HCT116 (cell line): ENCODE measurements at regions not wholly inside any gene's neighbourhood (a gene's known extent, or its start where the extent isn't known, plus 50 kb on each side); places are given as distances from the start of the nearest gene placed in this dataset.

Experiments used
- CBX3 ChIP-seq: IDR thresholded peaks from 2 replicates; pipeline ENCODE4 v1.6.1; 2012; ENCODE audit warnings: low read depth
- CEBPB ChIP-seq: IDR thresholded peaks from 2 replicates; pipeline ENCODE4 v1.6.1; 2012; ENCODE audit warnings: low read depth
- ELF1 ChIP-seq: IDR thresholded peaks from 2 replicates; pipeline ENCODE4 v1.6.1; 2012; ENCODE audit warnings: low read depth, borderline replicate concordance
- JUND ChIP-seq: IDR thresholded peaks from 2 replicates; pipeline ENCODE4 v1.6.1; 2012
- POLR2A ChIP-seq: IDR thresholded peaks from 2 replicates; pipeline ENCODE4 v1.7.0; 2011; ENCODE audit warnings: borderline replicate concordance; ENCODE audit not compliant: insufficient read depth, insufficient read length; ENCODE audit errors: extremely low read depth
- POLR2AphosphoS5 ChIP-seq: IDR thresholded peaks from 2 replicates; pipeline ENCODE4 v1.6.1; 2011; ENCODE audit warnings: mild to moderate bottlenecking, low read depth, low read length, moderate library complexity
- RAD21 ChIP-seq: IDR thresholded peaks from 2 replicates; pipeline ENCODE4 v1.6.1; 2012; ENCODE audit warnings: low read depth, mild to moderate bottlenecking
- YY1 ChIP-seq: IDR thresholded peaks from 2 replicates; pipeline ENCODE4 v1.6.1; 2011; ENCODE audit warnings: low read length, low read depth, moderate library complexity, mild to moderate bottlenecking; ENCODE audit not compliant: insufficient replicate concordance; ENCODE audit errors: extremely low read depth
- ZFX ChIP-seq: fragments of 450-650 bp; IDR thresholded peaks from 2 replicates; pipeline ENCODE4 v1.6.1; 2017
- ZNF274 ChIP-seq: fragments of 200-500 bp; sonication (Bioruptor generic); IDR thresholded peaks from 2 replicates; pipeline ENCODE4 v1.6.1; 2014; ENCODE audit warnings: mild to moderate bottlenecking, low read depth, low read length, inconsistent platforms
- TF ChIP-seq, protein P1 (sequence below), 3 experiments: fragments of 200-600 bp in 1 of 3; sonication (generic) in 1 of 3; IDR thresholded peaks in 2 of 3; conservative IDR thresholded peaks in 1 of 3; 2 replicates each; pipeline ENCODE4 v1.5.1; 2012 to 2017; ENCODE audit warnings: low read depth in 2 of 3, low read length in 2 of 3, antibody characterized with exemption in 1 of 3, borderline replicate concordance in 1 of 3, control low read depth in 1 of 3, mild to moderate bottlenecking in 1 of 3, mixed read lengths in 1 of 3, mixed run types in 1 of 3, moderate library complexity in 1 of 3; ENCODE audit not compliant: insufficient read depth in 1 of 3

DNA sequence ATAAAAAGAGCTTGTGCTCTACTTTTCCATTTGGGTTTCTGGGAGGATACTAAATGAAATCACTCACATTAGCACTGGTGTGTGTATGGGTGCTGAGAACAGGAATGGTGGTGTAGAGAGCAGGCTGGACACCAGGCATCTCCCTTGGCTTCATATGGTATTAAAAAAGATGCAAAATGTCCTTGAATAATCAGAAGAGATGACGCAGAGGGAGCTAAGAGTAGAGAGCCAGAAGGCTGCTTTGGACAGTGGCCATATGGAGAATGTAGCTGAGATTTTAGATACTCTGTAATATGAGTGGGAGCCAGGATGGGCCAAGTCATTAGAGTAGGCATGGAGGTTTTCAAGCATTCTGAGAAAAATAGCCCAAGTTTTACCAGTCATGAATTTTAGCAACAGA is 112.3 kb upstream of the ZRANB2 start:
- TF ChIP-seq, protein P1, sequence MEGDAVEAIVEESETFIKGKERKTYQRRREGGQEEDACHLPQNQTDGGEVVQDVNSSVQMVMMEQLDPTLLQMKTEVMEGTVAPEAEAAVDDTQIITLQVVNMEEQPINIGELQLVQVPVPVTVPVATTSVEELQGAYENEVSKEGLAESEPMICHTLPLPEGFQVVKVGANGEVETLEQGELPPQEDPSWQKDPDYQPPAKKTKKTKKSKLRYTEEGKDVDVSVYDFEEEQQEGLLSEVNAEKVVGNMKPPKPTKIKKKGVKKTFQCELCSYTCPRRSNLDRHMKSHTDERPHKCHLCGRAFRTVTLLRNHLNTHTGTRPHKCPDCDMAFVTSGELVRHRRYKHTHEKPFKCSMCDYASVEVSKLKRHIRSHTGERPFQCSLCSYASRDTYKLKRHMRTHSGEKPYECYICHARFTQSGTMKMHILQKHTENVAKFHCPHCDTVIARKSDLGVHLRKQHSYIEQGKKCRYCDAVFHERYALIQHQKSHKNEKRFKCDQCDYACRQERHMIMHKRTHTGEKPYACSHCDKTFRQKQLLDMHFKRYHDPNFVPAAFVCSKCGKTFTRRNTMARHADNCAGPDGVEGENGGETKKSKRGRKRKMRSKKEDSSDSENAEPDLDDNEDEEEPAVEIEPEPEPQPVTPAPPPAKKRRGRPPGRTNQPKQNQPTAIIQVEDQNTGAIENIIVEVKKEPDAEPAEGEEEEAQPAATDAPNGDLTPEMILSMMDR (IDR thresholded peaks at IDR 0.05 in 2 of 3, conservative IDR thresholded peaks at IDR 0.05 in 1 of 3; ENCODE audit: borderline replicate concordance in 1 of 3, insufficient read depth in 1 of 3, low read depth in 2 of 3, low read length in 2 of 3), result no peak
- TF ChIP-seq POLR2A (no peak), CEBPB (no peak), YY1 (no peak), ZFX (no peak), RAD21 (no peak), POLR2AphosphoS5 (no peak), JUND (no peak), CBX3 (no peak), ZNF274 (no peak), ELF1 (no peak)
